ENCODE measurements at regions not wholly inside any gene's neighbourhood (a gene's known extent, or its start where the extent isn't known, plus 50 kb on each side); places are given as distances from the start of the nearest gene placed in this dataset.
"Not testable (repeated sequence)": the region's sequence is repeated elsewhere in the genome, so short reads cannot be mapped to it uniquely, and the experiment has no call there.

GRCh38 chr6:16019462-16019861, 109.4 kb upstream of the MYLIP start:
- no peak for TF ChIP-seq FOXM1 (IDR thresholded peaks at IDR 0.05; ENCODE audit: borderline replicate concordance)
- TF ChIP-seq CTBP1 (IDR thresholded peaks at IDR 0.05; ENCODE audit: borderline replicate concordance) = no peak
- TF ChIP-seq, protein P1, sequence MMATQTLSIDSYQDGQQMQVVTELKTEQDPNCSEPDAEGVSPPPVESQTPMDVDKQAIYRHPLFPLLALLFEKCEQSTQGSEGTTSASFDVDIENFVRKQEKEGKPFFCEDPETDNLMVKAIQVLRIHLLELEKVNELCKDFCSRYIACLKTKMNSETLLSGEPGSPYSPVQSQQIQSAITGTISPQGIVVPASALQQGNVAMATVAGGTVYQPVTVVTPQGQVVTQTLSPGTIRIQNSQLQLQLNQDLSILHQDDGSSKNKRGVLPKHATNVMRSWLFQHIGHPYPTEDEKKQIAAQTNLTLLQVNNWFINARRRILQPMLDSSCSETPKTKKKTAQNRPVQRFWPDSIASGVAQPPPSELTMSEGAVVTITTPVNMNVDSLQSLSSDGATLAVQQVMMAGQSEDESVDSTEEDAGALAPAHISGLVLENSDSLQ (IDR thresholded peaks at IDR 0.05) = no peak
- no peak for TF ChIP-seq LEF1 (IDR thresholded peaks at IDR 0.05; ENCODE audit: borderline replicate concordance)
- no peak for TF ChIP-seq ARNT (IDR thresholded peaks at IDR 0.05)
- no peak for TF ChIP-seq NFRKB (IDR thresholded peaks at IDR 0.05)
- TF ChIP-seq FOXA1 (IDR thresholded peaks at IDR 0.05) = no peak
- no peak for TF ChIP-seq SP1 (IDR thresholded peaks at IDR 0.05)
- TF ChIP-seq ZNF384 (IDR thresholded peaks at IDR 0.05) = no peak
- TF ChIP-seq L3MBTL2 (conservative IDR thresholded peaks at IDR 0.05) = no peak
- no peak for TF ChIP-seq BHLHE40 (IDR thresholded peaks at IDR 0.05; ENCODE audit: borderline replicate concordance)
- TF ChIP-seq TARDBP (IDR thresholded peaks at IDR 0.05) = no peak
- TF ChIP-seq SUZ12 (IDR thresholded peaks at IDR 0.05) = no peak
- no peak for DNase-seq (ENCODE audit: extremely low spot score)
- ChIA-PET POLR2A (no interaction called here), CTCF (no interaction called here)

DNA sequence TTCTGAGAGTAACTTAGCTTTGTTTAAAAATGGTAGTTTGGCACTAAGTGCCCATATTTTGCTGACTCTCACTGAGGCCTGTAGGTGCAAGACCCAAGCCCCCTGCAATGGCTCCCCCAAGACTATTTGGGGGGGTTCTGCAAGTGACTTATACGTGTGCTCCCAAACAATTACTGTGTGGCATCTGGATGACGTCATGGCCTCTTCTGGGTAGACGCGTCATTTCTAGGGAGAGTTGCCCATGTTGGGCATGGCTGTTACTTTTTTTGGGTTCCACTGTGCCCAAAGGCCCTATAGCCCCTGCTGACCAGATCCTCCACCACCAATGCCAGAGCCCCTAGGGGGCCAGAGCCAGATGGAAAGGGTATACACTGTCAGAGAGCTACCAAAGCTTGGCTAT, 110.3 kb upstream of the MYLIP start:
- CTCF ChIA-PET = no interaction called here
- TF ChIP-seq ELF4 (IDR thresholded peaks at IDR 0.05) (no peak), L3MBTL2 (conservative IDR thresholded peaks at IDR 0.05) (no peak), SUZ12 (IDR thresholded peaks at IDR 0.05) (no peak), BHLHE40 (IDR thresholded peaks at IDR 0.05; ENCODE audit: borderline replicate concordance) (no peak), LEF1 (IDR thresholded peaks at IDR 0.05; ENCODE audit: borderline replicate concordance) (no peak), ZNF384 (IDR thresholded peaks at IDR 0.05) (no peak), FOXA1 (IDR thresholded peaks at IDR 0.05) (no peak), HDGF (IDR thresholded peaks at IDR 0.05; ENCODE audit: borderline replicate concordance) (no peak), FOXK2 (IDR thresholded peaks at IDR 0.05) (no peak), CTBP1 (IDR thresholded peaks at IDR 0.05; ENCODE audit: borderline replicate concordance) (no peak), SP1 (IDR thresholded peaks at IDR 0.05) (no peak), FOXM1 (IDR thresholded peaks at IDR 0.05; ENCODE audit: borderline replicate concordance) (no peak), ARNT (IDR thresholded peaks at IDR 0.05) (no peak), TARDBP (IDR thresholded peaks at IDR 0.05) (no peak), NFRKB (IDR thresholded peaks at IDR 0.05) (no peak)
- TF ChIP-seq, protein P1 (IDR thresholded peaks at IDR 0.05) = no peak
- no peak for DNase-seq (ENCODE audit: extremely low spot score)
- POLR2A ChIA-PET = no interaction called here

DNA sequence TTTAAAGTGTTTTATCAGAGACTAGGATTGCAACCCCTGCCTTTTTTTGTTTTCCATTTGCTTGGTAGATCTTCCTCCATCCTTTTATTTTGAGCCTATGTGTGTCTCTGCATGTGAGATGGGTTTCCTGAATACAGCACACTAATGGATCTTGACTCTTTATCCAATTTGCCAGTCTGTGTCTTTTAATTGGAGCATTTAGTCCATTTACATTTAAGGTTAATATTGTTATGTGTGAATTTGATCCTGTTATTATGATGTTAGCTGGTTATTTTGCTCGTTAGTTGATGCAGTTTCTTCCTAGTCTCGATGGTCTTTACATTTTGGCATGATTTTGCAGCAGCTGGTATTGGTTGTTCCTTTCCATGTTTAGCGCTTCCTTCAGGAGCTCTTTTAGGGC, 114.6 kb upstream of the MYLIP start:
- CTCF ChIA-PET; DNase-seq (ENCODE audit: extremely low spot score); POLR2A ChIA-PET: not testable (repeated sequence)

- ChIA-PET POLR2A (no interaction called here), CTCF (no interaction called here)
- TF ChIP-seq HDGF (IDR thresholded peaks at IDR 0.05; ENCODE audit: borderline replicate concordance) (no peak), TARDBP (IDR thresholded peaks at IDR 0.05) (no peak), L3MBTL2 (conservative IDR thresholded peaks at IDR 0.05) (no peak), BHLHE40 (IDR thresholded peaks at IDR 0.05; ENCODE audit: borderline replicate concordance) (no peak), SP1 (IDR thresholded peaks at IDR 0.05) (no peak), SUZ12 (IDR thresholded peaks at IDR 0.05) (no peak), CTBP1 (IDR thresholded peaks at IDR 0.05; ENCODE audit: borderline replicate concordance) (no peak), FOXA1 (IDR thresholded peaks at IDR 0.05) (no peak), ARNT (IDR thresholded peaks at IDR 0.05) (no peak), FOXM1 (IDR thresholded peaks at IDR 0.05; ENCODE audit: borderline replicate concordance) (no peak)
- TF ChIP-seq, protein P1 (IDR thresholded peaks at IDR 0.05) = no peak
- no peak for DNase-seq (ENCODE audit: extremely low spot score)
Observed at GRCh38 chr6:16007146-16007545, 121.7 kb upstream of the MYLIP start.

- POLR2A ChIA-PET = no interaction called here
- no peak for DNase-seq (ENCODE audit: extremely low spot score)
- no peak for TF ChIP-seq FOXM1 (IDR thresholded peaks at IDR 0.05; ENCODE audit: borderline replicate concordance)
- CTCF ChIA-PET = no interaction called here
Observed at GRCh38 chr6:16006681-16007080, 122.2 kb upstream of the MYLIP start.

GRCh38 chr6:16004934-16005679, 123.8 kb upstream of the MYLIP start:
- no peak for DNase-seq (ENCODE audit: extremely low spot score)
- CTCF ChIA-PET = no interaction called here
- TF ChIP-seq FOXM1 (IDR thresholded peaks at IDR 0.05; ENCODE audit: borderline replicate concordance) (no peak), NFRKB (IDR thresholded peaks at IDR 0.05) (no peak), ELF4 (IDR thresholded peaks at IDR 0.05) (no peak), SUZ12 (IDR thresholded peaks at IDR 0.05) (no peak), FOXA1 (IDR thresholded peaks at IDR 0.05) (no peak), BHLHE40 (IDR thresholded peaks at IDR 0.05; ENCODE audit: borderline replicate concordance) (no peak), HDGF (IDR thresholded peaks at IDR 0.05; ENCODE audit: borderline replicate concordance) (no peak), SP1 (IDR thresholded peaks at IDR 0.05) (no peak), LEF1 (IDR thresholded peaks at IDR 0.05; ENCODE audit: borderline replicate concordance) (no peak), ZNF384 (IDR thresholded peaks at IDR 0.05) (no peak), FOXK2 (IDR thresholded peaks at IDR 0.05) (no peak), ARNT (IDR thresholded peaks at IDR 0.05) (no peak), CTBP1 (IDR thresholded peaks at IDR 0.05; ENCODE audit: borderline replicate concordance) (no peak), L3MBTL2 (conservative IDR thresholded peaks at IDR 0.05) (no peak), TARDBP (IDR thresholded peaks at IDR 0.05) (no peak)
- TF ChIP-seq, protein P1 (IDR thresholded peaks at IDR 0.05) = no peak
- POLR2A ChIA-PET = no interaction called here

Data from HEK293T (cell line).